ENCODE measurements at regions not wholly inside any gene's neighbourhood (a gene's known extent, or its start where the extent isn't known, plus 50 kb on each side); places are given as distances from the start of the nearest gene placed in this dataset.

- no peak for TF ChIP-seq CTCF (IDR thresholded peaks at IDR 0.05; ENCODE audit: unreplicated experiment)
- Mint-ChIP-seq H3K4me3 (ENCODE audit: unreplicated experiment) (no peak overlapping the region), H3K36me3 (ENCODE audit: insufficient read depth, unreplicated experiment) (no peaks in the 10 kb centered on the region), H3K4me1 (ENCODE audit: insufficient read depth, unreplicated experiment) (no peaks in the 10 kb centered on the region), H3K9me3 (ENCODE audit: unreplicated experiment) (peaks cover 47% of the 10 kb centered on the region), H3K27ac (ENCODE audit: low read depth, unreplicated experiment) (no peak overlapping the region), H3K27me3 (ENCODE audit: insufficient read depth, unreplicated experiment) (no peaks in the 10 kb centered on the region)
- ChIA-PET CTCF (interaction anchor here (0.7 kb wide), 1 partner anchor 403 kb away, joined by 3 read pairs; no protein-coding TSS in a partner anchor), POLR2A (no interaction called here)
- BruUV-seq (replicated peaks) = no TSS peak
- no peak for DNase-seq (ENCODE audit: unreplicated experiment)
- intact Hi-C loops (cut with micrococcal nuclease) = no loop called here
Measured at GRCh38 chr16:16985707-16986106, 485.1 kb downstream of the XYLT1 start.

GRCh38 chr16:16988963-16989362, 481.8 kb downstream of the XYLT1 start:
- intact Hi-C loops (cut with micrococcal nuclease) = no loop called here
- Mint-ChIP-seq H3K36me3 (ENCODE audit: insufficient read depth, unreplicated experiment) (no peaks in the 10 kb centered on the region), H3K4me3 (ENCODE audit: unreplicated experiment) (no peak overlapping the region), H3K4me1 (ENCODE audit: insufficient read depth, unreplicated experiment) (no peaks in the 10 kb centered on the region), H3K27me3 (ENCODE audit: insufficient read depth, unreplicated experiment) (no peaks in the 10 kb centered on the region), H3K27ac (ENCODE audit: low read depth, unreplicated experiment) (no peak overlapping the region), H3K9me3 (ENCODE audit: unreplicated experiment) (peaks cover 49% of the 10 kb centered on the region)
- no TSS peak for BruUV-seq (replicated peaks)
- CTCF ChIA-PET = no interaction called here
- TF ChIP-seq CTCF (IDR thresholded peaks at IDR 0.05; ENCODE audit: unreplicated experiment) = no peak
- DNase-seq (ENCODE audit: unreplicated experiment) = no peak
- POLR2A ChIA-PET = no interaction called here

GRCh38 chr16:16989368-16989767, 481.4 kb downstream of the XYLT1 start:
- no peak for TF ChIP-seq CTCF (IDR thresholded peaks at IDR 0.05; ENCODE audit: unreplicated experiment)
- Mint-ChIP-seq H3K36me3 (ENCODE audit: insufficient read depth, unreplicated experiment) (no peaks in the 10 kb centered on the region), H3K27ac (ENCODE audit: low read depth, unreplicated experiment) (no peak overlapping the region), H3K4me3 (ENCODE audit: unreplicated experiment) (no peak overlapping the region), H3K4me1 (ENCODE audit: insufficient read depth, unreplicated experiment) (no peaks in the 10 kb centered on the region), H3K27me3 (ENCODE audit: insufficient read depth, unreplicated experiment) (no peaks in the 10 kb centered on the region), H3K9me3 (ENCODE audit: unreplicated experiment) (peaks cover 50% of the 10 kb centered on the region)
- no peak for DNase-seq (ENCODE audit: unreplicated experiment)
- ChIA-PET CTCF (no interaction called here), POLR2A (no interaction called here)
- intact Hi-C loops (cut with micrococcal nuclease) = no loop called here
- BruUV-seq (replicated peaks) = no TSS peak

- DNase-seq (ENCODE audit: unreplicated experiment) = no peak
- H3K4me1 Mint-ChIP-seq (ENCODE audit: insufficient read depth, unreplicated experiment) = no peaks in the 10 kb centered on the region
- TF ChIP-seq CTCF (IDR thresholded peaks at IDR 0.05; ENCODE audit: unreplicated experiment) = no peak
- no peaks in the 10 kb centered on the region for H3K36me3 Mint-ChIP-seq (ENCODE audit: insufficient read depth, unreplicated experiment)
- ChIA-PET POLR2A (no interaction called here), CTCF (no interaction called here)
- no peaks in the 10 kb centered on the region for H3K27me3 Mint-ChIP-seq (ENCODE audit: insufficient read depth, unreplicated experiment)
- H3K27ac Mint-ChIP-seq (ENCODE audit: low read depth, unreplicated experiment) = no peak overlapping the region
- H3K9me3 Mint-ChIP-seq (ENCODE audit: unreplicated experiment) = peaks cover 56% of the 10 kb centered on the region
- intact Hi-C loops (cut with micrococcal nuclease) = no loop called here
- BruUV-seq (replicated peaks) = no TSS peak
- no peak overlapping the region for H3K4me3 Mint-ChIP-seq (ENCODE audit: unreplicated experiment)
Measured at GRCh38 chr16:16991711-16992110, 479.0 kb downstream of the XYLT1 start.

Measured in MCF 10A (cell line).